Ishikawa (cell line): ENCODE measurements at regions not wholly inside any gene's neighbourhood (a gene's known extent, or its start where the extent isn't known, plus 50 kb on each side); places are given as distances from the start of the nearest gene placed in this dataset.

Experiments used
- CEBPB ChIP-seq: IDR thresholded peaks from 2 replicates; pipeline ENCODE4 v1.6.1; 2012
- CREB1 ChIP-seq: IDR thresholded peaks from 2 replicates; pipeline ENCODE4 v1.6.1; 2012; ENCODE audit warnings: low read depth
- EP300 ChIP-seq: IDR thresholded peaks from 2 replicates; pipeline ENCODE4 v1.6.1; 2012; ENCODE audit warnings: borderline replicate concordance
- NFIC ChIP-seq: IDR thresholded peaks from 2 replicates; pipeline ENCODE4 v1.6.1; 2012
- RAD21 ChIP-seq: IDR thresholded peaks from 2 replicates; pipeline ENCODE4 v1.6.1; 2012; ENCODE audit warnings: low read depth
- REST ChIP-seq: IDR thresholded peaks from 2 replicates; pipeline ENCODE4 v1.6.1; 2012; ENCODE audit warnings: low read depth, mild to moderate bottlenecking
- TAF1 ChIP-seq: IDR thresholded peaks from 2 replicates; pipeline ENCODE4 v1.6.1; 2012; ENCODE audit warnings: low read depth, mild to moderate bottlenecking
- TCF12 ChIP-seq: IDR thresholded peaks from 2 replicates; pipeline ENCODE4 v1.6.1; 2012; ENCODE audit warnings: low read depth
- USF1 ChIP-seq: IDR thresholded peaks from 2 replicates; pipeline ENCODE4 v1.6.1; 2012
- YY1 ChIP-seq: IDR thresholded peaks from 2 replicates; pipeline ENCODE4 v1.6.1; 2012; ENCODE audit warnings: low read depth
- ZBTB7A ChIP-seq: IDR thresholded peaks from 2 replicates; pipeline ENCODE4 v1.6.1; 2012; ENCODE audit warnings: low read depth

GRCh38 chr13:77434289-77434688 lies 101.2 kb upstream of the SCEL start:
- no peak for TF ChIP-seq ZBTB7A
- TF ChIP-seq TCF12: no peak
- no peak for TF ChIP-seq EP300
- no peak for TF ChIP-seq RAD21
- no peak for TF ChIP-seq NFIC
- no peak for TF ChIP-seq CREB1
- no peak for TF ChIP-seq REST
- TF ChIP-seq TAF1: no peak
- TF ChIP-seq YY1: no peak
- no peak for TF ChIP-seq CEBPB
- no peak for TF ChIP-seq USF1
